ENCODE measurements at regions not wholly inside any gene's neighbourhood (a gene's known extent, or its start where the extent isn't known, plus 50 kb on each side); places are given as distances from the start of the nearest gene placed in this dataset.

- DNase-seq (ENCODE audit: extremely low read depth, low read depth) = no peak
- no peak for TF ChIP-seq CTCF (IDR thresholded peaks at IDR 0.05; ENCODE audit: low read depth, low read length)
Observed at GRCh38 chr2:150100336-150100735, 387.1 kb downstream of the RND3 start.

GRCh38 chr2:150099805-150100204 is 387.7 kb downstream of the RND3 start:
- no peak for TF ChIP-seq CTCF (IDR thresholded peaks at IDR 0.05; ENCODE audit: low read depth, low read length)
- no peak for DNase-seq (ENCODE audit: extremely low read depth, low read depth)

- peak; percentile 46 for TF ChIP-seq CTCF (IDR thresholded peaks at IDR 0.05; ENCODE audit: low read depth, low read length)
- DNase-seq (ENCODE audit: extremely low read depth, low read depth) = no peak
Observed at GRCh38 chr2:150097901-150098531, 389.5 kb downstream of the RND3 start.

GRCh38 chr2:150097402-150097801 is 390.1 kb downstream of the RND3 start:
- no peak for TF ChIP-seq CTCF (IDR thresholded peaks at IDR 0.05; ENCODE audit: low read depth, low read length)
- DNase-seq (ENCODE audit: extremely low read depth, low read depth) = no peak

GRCh38 chr2:150095361-150096095 is 391.9 kb downstream of the RND3 start:
- no peak for DNase-seq (ENCODE audit: extremely low read depth, low read depth)
- TF ChIP-seq CTCF (IDR thresholded peaks at IDR 0.05; ENCODE audit: low read depth, low read length) = no peak

- DNase-seq (ENCODE audit: extremely low read depth, low read depth) = no peak
- TF ChIP-seq CTCF (IDR thresholded peaks at IDR 0.05; ENCODE audit: low read depth, low read length) = no peak
Observed at GRCh38 chr2:150091846-150092245, 395.6 kb downstream of the RND3 start.

GRCh38 chr2:150090031-150090430 is 397.4 kb downstream of the RND3 start:
- no peak for TF ChIP-seq CTCF (IDR thresholded peaks at IDR 0.05; ENCODE audit: low read depth, low read length)
- no peak for DNase-seq (ENCODE audit: extremely low read depth, low read depth)
